Stimulated activated CD4-positive, alpha-beta T cell treated with anti-CD3 and anti-CD28 coated beads, TNF-alpha, amount 100 ng/mL, for 1 hour (primary cell): ENCODE measurements at regions not wholly inside any gene's neighbourhood (a gene's known extent, or its start where the extent isn't known, plus 50 kb on each side); places are given as distances from the start of the nearest gene placed in this dataset.

Experiments used
- DNase-seq, 3 donors: peaks; one replicate each; pipeline ENCODE4 v3.0.0-alpha.2; 2020; ENCODE audit warnings: low read depth in 3 of 3, low spot score in 1 of 3

DNA sequence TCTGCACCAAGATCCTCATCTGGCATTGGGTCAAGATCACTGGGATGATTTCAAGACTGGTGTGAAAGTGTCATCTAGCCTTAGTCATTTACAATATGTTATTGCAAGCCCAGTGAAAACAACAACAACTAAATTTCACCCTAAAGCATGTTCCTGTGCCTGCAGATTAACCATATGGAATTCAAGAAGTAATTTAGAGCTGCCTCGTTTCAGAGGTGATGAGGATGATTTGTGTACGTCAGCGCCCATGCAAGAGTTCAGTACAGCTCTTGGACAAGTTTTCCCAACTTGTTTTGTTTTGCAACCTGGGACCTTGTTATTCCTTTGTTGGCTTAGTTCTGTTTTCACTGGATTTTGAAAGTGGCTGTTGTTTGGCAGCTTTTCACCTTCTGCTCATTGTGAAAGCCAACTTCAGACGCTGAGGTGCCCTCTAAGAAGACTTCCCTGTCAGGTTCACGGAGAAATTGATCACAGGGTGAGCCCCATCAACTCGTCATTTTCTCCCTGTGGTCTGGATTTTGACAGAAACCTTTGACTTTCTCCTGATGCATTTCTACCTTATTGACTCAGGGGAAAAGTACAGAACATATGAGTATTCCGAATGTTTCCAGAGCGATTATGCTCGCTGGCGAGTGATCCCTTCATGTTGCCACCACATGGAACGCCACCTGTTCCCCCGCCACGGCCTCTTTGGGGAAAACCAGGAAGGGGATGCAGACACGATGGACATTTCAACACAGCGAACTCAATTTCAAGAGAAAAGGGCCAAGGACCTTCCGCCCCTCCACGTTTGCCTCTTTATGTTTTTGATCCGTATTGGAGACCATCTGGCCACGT, 85.6 kb downstream of the FOXL1 start:
- DNase-seq: no peak

DNA sequence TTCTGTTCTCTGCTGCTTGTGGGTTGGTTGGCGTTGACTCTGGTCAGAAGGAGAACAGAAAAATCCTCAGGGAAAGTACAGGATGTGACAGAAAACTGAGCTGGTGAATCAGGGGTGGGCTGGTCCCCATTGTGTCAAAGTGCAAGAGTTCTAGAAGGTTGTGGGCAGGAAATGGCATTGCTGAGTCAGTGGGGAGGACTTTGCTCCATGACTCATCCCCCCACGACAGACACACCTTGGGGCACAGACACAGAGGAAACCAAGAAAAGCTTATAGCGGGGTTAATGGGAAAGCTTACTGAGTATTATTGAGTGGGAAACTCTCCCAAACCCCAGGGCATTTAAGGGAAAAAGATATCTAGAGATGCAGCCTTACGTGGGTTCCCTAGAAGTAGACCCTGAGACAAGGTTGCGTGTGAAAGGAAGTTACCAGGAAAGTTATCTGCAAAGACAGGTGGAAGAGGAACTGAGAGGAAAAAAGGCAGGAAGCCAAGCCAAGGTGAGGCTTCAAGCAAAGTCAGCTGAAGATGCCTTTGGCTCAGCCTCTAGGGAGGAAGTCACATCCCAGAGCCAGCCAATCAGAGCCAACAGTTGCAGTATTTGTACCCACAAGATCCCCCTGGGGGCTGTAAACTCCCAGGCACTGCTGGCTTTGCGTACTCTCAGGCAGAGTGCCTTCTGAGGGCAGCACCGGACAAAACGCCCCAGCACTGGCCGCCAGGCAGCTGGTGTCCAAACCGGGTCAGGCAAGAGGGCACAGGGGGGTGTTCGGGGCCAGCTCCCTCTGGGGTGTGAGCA, 86.4 kb downstream of the FOXL1 start:
- DNase-seq: peak in 1 of 3 donors; percentile 4

DNA sequence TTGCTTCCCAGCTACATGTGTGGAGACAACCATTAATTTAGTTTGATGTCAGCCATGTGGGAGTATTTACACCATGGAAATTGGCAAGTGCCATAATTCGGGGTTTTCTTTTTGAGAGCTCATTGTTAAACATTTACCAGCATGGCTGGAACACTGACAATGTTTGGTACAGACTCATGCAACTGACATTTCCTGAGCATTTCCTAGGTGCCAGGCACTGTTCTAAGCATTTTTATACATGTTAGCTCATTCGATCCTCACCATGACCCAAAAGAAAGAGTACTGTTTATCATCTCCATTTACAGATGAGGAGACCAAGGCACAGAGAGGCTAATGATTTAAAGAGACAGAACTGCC, 86.9 kb downstream of the FOXL1 start:
- no peak for DNase-seq

DNA sequence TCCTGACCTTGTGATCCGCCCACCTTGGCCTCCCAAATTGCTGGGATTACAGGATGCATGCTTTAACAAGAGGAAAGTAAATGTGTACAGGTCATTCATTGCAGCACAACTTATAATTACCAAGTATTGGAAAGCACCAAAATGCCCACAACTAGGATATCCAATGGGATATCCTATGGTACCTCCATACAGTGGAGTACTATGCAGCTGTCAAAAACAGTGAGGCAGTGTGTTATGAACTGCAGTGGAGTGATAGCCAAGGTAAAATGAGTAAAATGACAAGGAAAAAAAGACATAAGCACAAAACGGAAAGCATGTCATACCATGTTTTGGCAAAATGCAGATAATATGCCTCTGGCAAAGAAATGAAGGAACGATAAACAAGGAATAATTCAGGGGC, 87.6 kb downstream of the FOXL1 start:
- DNase-seq: no peak

DNA sequence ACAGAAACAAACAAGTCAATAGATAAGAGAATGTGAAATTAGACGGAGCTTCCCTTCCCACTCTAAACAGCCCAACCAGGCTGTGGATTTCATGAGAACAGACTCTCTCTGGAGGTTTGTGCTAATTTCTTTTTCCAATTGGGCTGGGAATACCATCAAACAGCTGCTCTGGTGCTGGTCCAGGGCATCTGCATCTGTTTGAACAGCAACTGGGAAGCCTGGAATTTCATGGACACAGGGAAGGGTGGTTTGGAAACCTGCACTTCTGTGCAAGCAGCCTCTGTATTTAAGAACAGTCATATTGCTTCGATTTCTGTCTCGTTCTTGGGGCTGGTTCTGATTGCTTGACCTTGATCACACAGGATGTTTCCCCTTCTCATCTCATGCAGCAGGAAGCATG, 88.7 kb downstream of the FOXL1 start:
- no peak for DNase-seq

DNA sequence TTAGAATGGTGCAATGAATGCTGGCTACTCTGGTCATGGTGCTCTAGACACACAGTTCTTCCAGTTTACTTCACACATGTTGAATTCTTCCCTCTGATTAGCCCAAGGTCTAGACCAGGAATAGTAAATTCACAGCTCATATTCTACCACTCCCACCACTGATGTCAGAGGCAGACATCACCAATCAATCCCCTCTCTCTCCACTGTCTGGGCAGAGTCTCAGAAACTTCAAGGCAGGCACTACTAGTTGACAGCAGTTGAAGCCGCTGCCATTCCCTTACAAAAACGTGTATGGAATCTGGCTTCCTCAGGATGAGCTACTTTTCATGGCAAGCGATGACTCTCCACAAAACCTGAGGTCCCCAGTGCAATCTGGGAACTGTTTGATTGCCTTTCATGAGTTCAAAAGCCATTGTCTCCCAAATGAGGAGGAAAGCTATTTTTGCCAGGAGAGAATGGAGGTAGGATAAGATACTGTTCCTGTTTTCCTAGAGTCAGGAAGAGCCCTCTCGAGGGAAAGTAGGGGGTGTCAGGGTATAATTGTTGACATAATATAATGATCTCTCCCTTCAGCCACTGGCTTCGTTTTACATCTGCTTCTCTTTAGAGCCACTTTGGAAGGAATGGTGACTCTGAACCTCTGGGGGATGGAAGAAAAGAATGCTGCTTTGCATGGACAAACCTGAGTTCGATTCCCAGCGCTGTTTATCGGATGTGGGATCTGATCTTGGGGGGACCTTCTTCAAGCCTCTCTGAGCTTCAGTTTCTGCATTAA, 90.0 kb downstream of the FOXL1 start:
- DNase-seq: no peak

DNA sequence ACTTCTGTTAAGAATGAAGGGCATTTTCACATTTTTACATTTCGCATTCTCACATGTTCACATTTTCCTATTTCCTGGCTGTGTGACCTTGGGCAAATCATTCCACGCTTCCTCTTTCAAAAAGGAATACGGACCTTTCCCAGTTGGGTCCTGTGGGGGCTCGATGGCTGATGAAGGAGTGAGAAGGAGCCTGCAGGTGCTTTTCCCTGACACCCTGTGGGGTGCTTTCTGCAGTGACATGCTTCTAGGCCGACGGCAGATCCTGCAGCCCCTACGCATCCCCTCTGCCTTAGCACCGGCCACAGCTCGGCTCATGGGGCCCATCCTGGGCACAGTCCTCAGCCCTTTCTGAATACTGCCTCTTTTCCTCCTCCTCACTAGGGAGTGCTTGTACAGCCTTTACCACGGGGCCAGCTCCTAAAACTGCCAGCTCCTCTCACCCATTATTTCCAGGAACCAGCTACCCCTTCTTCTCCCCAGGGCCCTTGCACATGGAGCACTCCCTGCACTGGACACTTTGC, 91.0 kb downstream of the FOXL1 start:
- no peak for DNase-seq

DNA sequence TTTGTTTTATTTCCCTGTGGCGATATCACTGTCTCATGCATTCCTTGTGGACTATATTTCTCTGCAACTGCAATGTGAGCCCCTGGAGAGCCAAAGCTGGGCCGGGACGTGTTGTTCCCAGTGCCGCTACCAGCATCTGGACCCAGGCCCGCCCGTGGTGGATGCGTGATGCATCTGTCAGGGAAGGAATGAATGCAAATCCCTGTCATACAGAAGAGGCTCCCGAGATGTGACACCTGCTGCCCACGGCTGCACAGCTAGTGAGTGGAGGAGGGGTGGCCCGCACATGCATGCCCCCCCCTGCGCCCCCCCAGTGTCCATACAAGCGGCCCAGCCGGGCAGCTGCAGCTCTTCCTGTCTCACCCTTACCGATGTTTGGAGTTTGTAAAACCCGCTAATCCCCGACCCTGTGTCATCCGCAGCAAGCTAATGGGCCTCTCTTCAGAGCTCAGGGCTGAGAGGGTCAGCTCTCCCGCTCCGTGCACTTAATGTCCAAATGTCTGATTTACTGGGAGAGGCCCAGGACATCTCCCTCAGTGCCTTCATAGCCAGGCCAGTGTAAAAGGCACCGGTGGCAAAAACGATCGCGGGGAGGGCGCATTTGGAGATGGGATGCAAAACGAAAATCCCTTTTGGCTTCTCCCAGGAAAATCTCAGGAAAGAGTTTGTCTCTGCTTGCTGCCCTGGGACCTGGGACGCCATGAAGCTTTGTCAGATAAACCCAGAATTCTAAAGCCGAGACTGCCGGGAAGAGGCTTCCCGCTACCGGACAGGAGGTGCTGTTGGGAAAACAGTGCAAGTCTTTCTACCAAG, 91.8 kb downstream of the FOXL1 start:
- DNase-seq: no peak

DNA sequence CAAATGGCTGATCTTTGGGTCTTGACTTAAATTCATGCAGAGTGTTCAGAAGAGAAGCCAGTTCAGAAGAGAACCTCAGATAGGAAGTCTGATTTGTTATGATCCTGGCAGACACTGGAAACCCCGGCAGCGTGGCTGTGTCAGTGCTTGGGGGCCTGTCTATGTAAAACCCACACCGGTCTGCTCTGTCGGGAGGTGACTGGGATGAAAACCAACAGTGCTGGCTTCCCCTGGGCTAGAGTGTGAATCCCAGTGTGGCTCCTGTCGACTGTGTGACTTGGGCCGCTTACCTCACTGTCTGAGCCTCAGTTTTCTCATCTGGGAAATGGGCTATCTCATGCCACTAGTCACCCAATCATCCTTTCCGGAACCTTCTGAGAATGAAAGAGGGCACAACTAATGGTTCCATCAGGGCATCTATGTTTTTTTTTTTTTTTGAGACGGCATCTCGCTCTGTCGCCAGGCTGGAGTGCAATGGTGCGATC, 92.4 kb downstream of the FOXL1 start:
- DNase-seq: no peak

DNA sequence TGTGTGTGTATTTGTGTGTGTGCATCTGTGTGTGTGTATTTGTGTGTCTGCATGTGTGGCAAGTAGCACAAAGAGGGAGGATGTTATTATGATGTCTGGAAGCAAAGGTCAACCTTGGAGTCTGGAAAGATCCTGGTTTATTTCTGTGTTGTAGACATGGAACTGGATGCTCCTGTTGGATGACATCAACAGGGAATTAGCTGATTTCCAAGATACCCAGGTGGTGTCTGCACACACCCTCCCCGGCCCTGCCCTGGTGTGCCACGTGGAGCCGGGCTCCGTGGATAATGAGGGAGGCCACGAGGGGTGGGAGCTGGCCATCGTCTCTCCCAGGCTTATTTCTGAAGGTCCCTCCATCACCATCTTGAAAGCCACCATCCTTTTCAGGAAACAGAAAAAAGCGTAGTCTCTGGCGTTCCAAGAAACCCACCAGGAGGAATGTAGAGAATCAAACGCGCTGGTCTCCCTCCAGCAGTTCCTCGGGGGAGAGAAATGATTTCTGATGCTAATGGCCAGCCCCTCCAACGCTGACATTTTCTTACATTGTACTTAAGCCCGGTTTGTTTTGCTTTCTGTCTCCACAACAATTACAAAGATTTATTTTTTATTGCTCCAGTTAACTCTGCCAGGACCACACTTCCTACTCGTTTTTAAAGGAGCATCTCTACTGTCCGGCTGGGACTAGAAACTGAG, 93.3 kb downstream of the FOXL1 start:
- no peak for DNase-seq

DNA sequence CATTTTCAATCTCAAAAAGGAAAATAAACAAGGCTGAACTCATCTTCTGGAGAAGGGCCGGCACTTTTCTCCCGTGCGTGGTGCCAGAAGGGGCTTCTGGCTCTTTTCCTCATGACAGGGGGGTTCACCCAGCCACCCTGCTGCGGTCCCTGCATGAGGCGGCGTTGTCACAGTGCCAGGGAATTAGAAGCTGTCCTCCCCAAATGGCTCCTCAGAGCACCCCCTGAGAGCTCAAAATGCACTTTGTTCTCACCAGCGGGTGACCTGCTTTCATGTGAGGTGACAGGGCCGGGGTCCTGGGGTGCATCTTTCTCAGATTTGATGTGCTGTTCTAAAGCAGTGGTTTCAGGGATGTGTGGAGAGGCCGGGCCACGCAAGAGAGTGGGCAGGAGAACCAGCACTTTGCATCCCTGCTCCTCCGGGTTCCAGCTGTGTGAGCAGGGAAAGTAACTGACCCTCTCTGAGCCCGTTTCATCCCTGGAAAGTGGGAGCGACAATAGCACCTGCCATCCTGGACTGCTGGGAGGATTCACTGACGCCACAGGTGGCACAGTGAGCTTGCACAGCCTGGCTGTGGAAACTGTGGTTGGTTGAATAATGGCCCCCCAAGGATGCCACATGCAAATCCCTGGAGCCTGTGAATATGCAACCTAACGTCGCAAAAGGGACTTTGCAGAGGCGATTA, 94.0 kb downstream of the FOXL1 start:
- no peak for DNase-seq

DNA sequence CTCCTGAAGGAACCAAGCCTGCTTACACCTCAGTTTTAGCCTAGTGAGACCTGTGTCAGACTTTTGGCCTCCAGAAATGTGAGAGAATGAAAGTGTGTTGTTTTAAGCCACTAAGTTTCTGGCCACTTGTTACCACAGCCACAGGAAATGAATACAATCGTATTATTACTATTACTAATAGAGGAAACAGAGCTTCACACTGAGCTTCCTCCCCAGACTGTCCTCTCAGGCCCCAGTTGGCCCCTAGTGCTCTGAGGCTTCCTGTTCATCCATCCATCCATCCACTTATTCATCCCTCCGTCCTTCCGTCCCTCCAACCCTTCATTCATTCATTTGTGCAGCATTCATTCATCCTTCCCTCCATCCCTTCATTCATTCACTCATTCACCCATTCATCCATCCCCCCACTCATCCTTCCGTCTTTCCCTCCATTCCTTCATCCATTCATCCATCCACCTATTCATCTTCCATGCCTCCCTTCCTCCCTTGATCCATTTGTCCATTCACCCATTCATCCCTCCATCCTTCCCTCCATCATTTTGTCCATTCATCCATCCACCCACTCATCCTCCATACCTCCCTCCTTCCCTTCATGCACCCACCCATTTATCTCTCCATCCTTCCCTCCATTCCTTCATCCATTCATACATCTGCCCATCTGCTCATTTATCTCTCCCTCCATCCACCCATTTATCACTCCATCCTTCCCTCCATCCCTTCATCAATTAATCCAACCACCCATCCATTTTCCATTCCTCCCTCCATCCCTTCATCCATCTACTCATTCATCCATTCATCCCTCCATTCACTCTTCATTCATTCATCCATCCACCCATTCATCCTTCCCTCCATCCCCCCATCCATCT, 95.0 kb downstream of the FOXL1 start:
- no peak for DNase-seq

DNA sequence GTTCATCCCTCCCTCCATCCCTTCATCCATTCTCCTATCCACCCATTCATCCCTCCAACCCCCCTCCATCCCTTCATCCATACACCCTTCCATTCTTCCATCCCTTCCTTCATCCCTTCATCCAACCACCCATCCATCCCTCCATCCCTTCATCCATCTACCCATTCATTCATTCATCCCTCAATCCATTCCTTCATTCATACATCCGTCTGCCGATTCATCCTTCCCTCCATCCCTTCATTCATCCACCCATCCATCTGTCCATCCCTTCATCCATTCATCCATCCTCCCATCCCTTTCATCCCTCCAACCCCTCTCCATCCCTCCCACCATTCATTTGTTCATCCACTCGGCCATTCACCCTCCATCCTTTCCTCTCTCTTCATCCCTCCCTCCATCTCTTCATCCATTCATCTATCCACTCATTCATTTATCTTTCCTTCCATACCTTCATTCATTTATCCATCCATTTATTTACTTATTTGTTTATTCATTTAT, 95.7 kb downstream of the FOXL1 start:
- no peak for DNase-seq

DNA sequence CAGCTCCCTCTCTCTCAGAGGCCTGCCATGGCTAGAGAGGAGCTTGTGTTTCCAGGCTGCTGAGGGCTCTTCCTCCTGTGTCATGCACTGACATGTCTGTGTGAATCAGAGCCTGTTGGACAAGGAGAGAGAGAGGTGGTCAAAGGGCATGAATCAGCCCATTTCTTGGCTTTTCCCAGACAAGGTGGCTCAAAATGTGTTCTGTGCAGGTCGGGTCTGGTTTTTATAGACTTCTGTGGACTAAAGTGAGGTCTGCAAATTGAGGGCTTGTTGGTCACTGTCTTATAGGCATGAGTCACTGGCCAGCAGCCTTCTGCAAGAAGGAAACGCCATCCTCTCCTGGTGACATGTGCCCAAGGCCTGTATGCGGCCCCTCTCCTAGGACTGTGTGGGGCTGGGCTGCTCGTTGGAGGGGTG, 97.9 kb downstream of the FOXL1 start:
- DNase-seq: no peak

DNA sequence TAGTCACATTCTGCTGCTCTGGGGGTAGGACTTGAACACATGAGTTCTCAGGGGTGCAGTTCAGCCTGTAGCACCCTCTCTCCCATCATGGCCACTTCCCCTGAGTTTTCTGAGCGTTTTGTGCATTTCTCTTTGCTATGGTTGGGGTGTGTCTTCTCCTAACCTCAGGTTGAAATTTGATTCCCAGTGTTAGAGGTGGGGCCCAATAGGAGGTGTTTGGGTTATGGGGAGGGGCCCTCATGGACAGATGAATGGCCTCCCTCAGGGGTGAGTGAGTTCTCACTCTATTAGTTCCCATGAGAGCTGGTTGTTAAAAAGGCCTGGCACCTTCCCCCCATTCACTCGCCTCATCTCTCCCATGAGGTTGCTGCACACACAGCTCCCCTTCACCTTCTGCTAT, 101.1 kb downstream of the FOXL1 start:
- DNase-seq: no peak

DNA sequence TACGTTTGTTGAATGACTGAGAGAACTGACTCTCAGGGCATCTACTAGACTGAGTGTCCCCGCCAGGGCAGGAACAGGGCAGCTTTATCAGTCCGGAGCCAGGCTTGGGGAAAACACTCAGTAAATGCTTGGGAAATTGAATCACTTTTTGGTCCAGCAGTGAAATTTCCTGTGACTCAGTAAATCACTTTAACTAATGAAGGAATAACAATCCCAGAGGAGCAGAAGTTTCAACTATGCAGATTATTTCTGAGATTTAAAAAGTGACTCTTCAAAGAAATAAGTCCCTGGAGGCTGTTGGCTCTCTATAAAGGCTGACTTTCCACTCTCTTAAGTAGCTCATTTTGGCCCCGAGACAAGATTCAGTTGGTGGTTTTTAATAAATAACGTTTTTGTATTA, 101.8 kb downstream of the FOXL1 start:
- no peak for DNase-seq

DNA sequence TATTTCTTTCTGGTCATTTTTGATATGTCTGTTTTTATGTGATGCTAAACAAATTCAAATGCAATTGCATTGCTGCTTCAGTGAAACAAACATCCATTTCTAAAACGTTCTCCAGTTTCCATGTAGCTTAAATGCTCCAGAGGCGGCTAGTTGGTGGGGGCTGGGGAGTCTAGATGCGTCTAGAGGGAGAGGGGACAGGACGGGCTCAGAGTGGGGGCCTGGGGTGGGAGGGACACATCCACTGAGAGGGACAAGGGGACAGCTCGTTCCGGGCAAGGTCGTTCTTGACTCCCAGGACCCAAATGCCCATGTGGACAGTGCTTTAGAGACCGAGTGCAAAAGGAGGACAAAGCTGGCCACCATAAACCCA, 102.3 kb downstream of the FOXL1 start:
- no peak for DNase-seq

DNA sequence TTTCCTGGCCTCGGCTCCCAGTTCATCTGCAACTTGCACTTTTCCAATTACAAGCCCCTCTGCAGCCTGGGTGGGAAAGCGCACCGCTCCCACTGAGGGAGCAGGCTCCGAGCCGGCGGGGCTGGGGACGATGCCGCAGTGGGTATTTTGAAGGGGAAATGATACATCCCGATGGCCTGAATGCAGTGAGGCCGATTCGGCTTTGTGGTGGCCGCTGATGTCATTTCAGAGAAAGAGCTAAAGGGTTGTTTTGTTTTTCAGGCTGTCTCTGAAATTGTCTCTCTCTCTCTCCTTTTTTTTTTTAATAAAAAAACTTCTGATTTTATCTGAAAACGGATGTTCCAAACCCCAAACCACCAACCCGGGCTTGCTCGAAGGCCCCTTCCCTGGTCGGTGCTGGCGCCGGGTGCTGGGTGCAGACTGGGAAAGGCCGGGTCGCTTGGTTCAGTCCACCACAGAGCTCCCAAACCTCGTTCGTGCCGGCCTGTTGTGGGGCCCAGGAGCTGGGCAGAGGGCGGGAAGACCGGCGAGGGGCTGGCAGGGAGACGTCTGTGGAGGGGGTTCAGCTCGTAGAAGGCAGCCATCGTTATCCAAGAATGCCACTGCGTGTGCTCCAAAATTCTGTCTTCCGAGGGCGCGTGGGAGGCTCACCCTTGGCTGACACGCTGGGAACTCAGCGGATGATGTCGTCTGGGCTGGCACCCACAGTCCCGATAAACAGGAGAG, 102.8 kb downstream of the FOXL1 start:
- no peak for DNase-seq
